ENCODE measurements at regions not wholly inside any gene's neighbourhood (a gene's known extent, or its start where the extent isn't known, plus 50 kb on each side); places are given as distances from the start of the nearest gene placed in this dataset.

- no peak for TF ChIP-seq CTCF (IDR thresholded peaks at IDR 0.05; ENCODE audit: insufficient read depth, low read length, poor library complexity, severe bottlenecking)
- no peak for TF ChIP-seq EZH2phosphoT487 (conservative IDR thresholded peaks at IDR 0.05; ENCODE audit: low read length)
- Histone ChIP-seq H3K79me2 (ENCODE audit: insufficient read depth, low read length) (no peaks in the 10 kb centered on the region), H3K9ac (ENCODE audit: low read length) (no peak overlapping the region), H2AFZ (ENCODE audit: low read depth, low read length, severe bottlenecking) (no peak overlapping the region), H3K9me2 (replicated peaks; ENCODE audit: insufficient read depth, low read length) (no peaks in the 10 kb centered on the region), H3K27ac (ENCODE audit: low read depth, low read length) (no peak overlapping the region), H3K27me3 (ENCODE audit: low read length) (no peaks in the 10 kb centered on the region), H4K20me1 (ENCODE audit: low read depth, low read length) (no peaks in the 10 kb centered on the region), H3F3A (ENCODE audit: insufficient read depth) (no peaks in the 10 kb centered on the region), H3K4me2 (ENCODE audit: low read depth, low read length, poor library complexity, severe bottlenecking) (no peak overlapping the region), H3K36me3 (ENCODE audit: low read length) (no peaks in the 10 kb centered on the region), H3K4me3 (ENCODE audit: insufficient read depth, low read length, poor library complexity, severe bottlenecking) (no peak overlapping the region), H3K9me3 (ENCODE audit: insufficient read depth, low read length) (no peaks in the 10 kb centered on the region)
These were observed 97.9 kb upstream of the SOX5 start for GRCh38 chr12:24047326-24047725.

DNA sequence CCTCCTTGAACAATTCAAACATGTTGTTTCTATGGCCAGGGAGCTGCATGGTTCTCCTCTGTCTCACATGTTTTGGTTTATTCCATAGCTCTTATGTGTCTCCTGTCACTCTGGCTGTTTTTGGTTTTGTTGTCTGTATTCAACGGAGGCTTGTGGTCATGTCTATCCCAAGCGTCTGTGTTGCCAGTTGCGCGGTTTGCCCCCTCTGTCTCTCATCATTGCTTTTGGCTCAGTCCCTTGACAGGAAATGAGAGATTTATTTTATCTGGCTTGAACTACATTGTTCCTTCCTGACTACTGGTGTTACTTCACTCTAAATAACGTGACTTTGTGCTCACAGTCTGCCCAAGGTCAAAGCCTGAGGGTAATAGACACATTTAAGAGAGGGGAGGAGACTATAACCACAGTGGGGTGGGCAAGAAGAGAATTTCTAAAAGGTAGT, 96.4 kb upstream of the SOX5 start:
- Histone ChIP-seq H3K36me3 (ENCODE audit: low read length) (no peaks in the 10 kb centered on the region), H2AFZ (ENCODE audit: low read depth, low read length, severe bottlenecking) (no peak overlapping the region), H3K27me3 (ENCODE audit: low read length) (no peaks in the 10 kb centered on the region), H3K79me2 (ENCODE audit: insufficient read depth, low read length) (no peaks in the 10 kb centered on the region), H3K4me3 (ENCODE audit: insufficient read depth, low read length, poor library complexity, severe bottlenecking) (no peak overlapping the region), H3K4me2 (ENCODE audit: low read depth, low read length, poor library complexity, severe bottlenecking) (no peak overlapping the region), H3K9me3 (ENCODE audit: insufficient read depth, low read length) (no peaks in the 10 kb centered on the region), H3F3A (ENCODE audit: insufficient read depth) (no peaks in the 10 kb centered on the region), H3K9ac (ENCODE audit: low read length) (no peak overlapping the region), H3K9me2 (replicated peaks; ENCODE audit: insufficient read depth, low read length) (no peaks in the 10 kb centered on the region), H3K27ac (ENCODE audit: low read depth, low read length) (no peak overlapping the region), H4K20me1 (ENCODE audit: low read depth, low read length) (no peaks in the 10 kb centered on the region)
- no peak for TF ChIP-seq CTCF (IDR thresholded peaks at IDR 0.05; ENCODE audit: insufficient read depth, low read length, poor library complexity, severe bottlenecking)
- TF ChIP-seq EZH2phosphoT487 (conservative IDR thresholded peaks at IDR 0.05; ENCODE audit: low read length), result no peak

DNA sequence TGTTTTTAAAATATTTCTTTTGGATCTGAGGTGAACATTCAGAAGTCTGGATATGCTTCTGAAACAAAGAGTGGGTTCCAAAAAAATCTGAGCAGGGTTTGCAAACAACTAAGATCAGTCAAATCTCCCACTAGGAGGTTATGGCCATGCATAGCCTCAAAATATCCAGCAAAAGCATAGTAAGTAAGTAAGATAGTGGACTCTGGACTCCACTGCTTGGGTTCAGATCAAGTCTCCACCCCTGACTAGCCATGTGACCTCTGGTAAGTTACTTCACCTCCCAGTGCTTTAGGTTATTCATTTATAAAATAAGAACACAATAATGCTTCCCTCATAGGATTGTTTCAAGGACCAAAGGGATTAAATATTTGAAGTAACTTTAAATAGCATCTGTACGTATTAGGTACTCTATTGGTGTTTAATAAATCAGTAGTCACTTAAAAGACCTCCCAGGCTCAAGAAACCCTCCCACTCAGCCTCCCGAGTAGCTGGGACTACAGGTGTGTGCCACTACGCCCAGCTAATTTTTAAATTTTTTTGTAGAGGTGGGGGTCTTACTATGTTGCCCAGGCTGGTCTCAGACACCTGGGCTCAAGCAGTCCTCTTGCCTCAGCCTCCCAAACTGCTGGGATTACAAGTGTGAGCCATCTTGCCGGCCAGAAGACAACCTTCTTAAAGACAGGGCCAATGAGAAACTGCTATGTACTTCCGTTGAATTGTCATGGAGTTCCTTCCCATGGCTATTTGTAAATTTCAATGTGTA, 95.7 kb upstream of the SOX5 start:
- Histone ChIP-seq H3K9ac (ENCODE audit: low read length) (no peak overlapping the region), H3F3A (ENCODE audit: insufficient read depth) (no peaks in the 10 kb centered on the region), H3K4me3 (ENCODE audit: insufficient read depth, low read length, poor library complexity, severe bottlenecking) (no peak overlapping the region), H3K9me3 (ENCODE audit: insufficient read depth, low read length) (no peaks in the 10 kb centered on the region), H3K36me3 (ENCODE audit: low read length) (no peaks in the 10 kb centered on the region), H3K4me2 (ENCODE audit: low read depth, low read length, poor library complexity, severe bottlenecking) (no peak overlapping the region), H4K20me1 (ENCODE audit: low read depth, low read length) (no peaks in the 10 kb centered on the region), H3K27ac (ENCODE audit: low read depth, low read length) (no peak overlapping the region), H3K27me3 (ENCODE audit: low read length) (no peaks in the 10 kb centered on the region), H3K9me2 (replicated peaks; ENCODE audit: insufficient read depth, low read length) (no peaks in the 10 kb centered on the region), H3K79me2 (ENCODE audit: insufficient read depth, low read length) (no peaks in the 10 kb centered on the region), H2AFZ (ENCODE audit: low read depth, low read length, severe bottlenecking) (no peak overlapping the region)
- TF ChIP-seq EZH2phosphoT487 (conservative IDR thresholded peaks at IDR 0.05; ENCODE audit: low read length), result no peak
- TF ChIP-seq CTCF (IDR thresholded peaks at IDR 0.05; ENCODE audit: insufficient read depth, low read length, poor library complexity, severe bottlenecking), result no peak
